Breast epithelium (tissue), 3 donors: ENCODE measurements at regions not wholly inside any gene's neighbourhood (a gene's known extent, or its start where the extent isn't known, plus 50 kb on each side); places are given as distances from the start of the nearest gene placed in this dataset.

Source experiments
- POLR2A ChIP-seq: fragments of 450-650 bp; IDR thresholded peaks from one replicate; pipeline ENCODE4 v1.6.1; 2016; ENCODE audit warnings: antibody characterized with exemption, mild to moderate bottlenecking, moderate library complexity
- POLR2AphosphoS5 ChIP-seq, 3 donors: sonication (generic); formaldehyde crosslinking; IDR thresholded peaks; one replicate each; pipeline ENCODE4 v1.6.1; 2017; ENCODE audit warnings: antibody characterized with exemption in 3 of 3
- TF ChIP-seq, protein P1 (sequence below), 3 donors: fragments of 450-650 bp; IDR thresholded peaks; one replicate each; pipeline ENCODE4 v1.5.1; 2016 to 2017; ENCODE audit warnings: antibody characterized with exemption in 3 of 3, mild to moderate bottlenecking in 3 of 3, moderate library complexity in 3 of 3

GRCh38 chr3:161585922-161586321, 89.3 kb downstream of the OTOL1 start:
- TF ChIP-seq, protein P1, sequence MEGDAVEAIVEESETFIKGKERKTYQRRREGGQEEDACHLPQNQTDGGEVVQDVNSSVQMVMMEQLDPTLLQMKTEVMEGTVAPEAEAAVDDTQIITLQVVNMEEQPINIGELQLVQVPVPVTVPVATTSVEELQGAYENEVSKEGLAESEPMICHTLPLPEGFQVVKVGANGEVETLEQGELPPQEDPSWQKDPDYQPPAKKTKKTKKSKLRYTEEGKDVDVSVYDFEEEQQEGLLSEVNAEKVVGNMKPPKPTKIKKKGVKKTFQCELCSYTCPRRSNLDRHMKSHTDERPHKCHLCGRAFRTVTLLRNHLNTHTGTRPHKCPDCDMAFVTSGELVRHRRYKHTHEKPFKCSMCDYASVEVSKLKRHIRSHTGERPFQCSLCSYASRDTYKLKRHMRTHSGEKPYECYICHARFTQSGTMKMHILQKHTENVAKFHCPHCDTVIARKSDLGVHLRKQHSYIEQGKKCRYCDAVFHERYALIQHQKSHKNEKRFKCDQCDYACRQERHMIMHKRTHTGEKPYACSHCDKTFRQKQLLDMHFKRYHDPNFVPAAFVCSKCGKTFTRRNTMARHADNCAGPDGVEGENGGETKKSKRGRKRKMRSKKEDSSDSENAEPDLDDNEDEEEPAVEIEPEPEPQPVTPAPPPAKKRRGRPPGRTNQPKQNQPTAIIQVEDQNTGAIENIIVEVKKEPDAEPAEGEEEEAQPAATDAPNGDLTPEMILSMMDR (IDR thresholded peaks at IDR 0.05): no peak
- no peak for TF ChIP-seq POLR2A
- no peak for TF ChIP-seq POLR2AphosphoS5 (IDR thresholded peaks at IDR 0.05)
